H1 (cell line): ENCODE measurements at regions not wholly inside any gene's neighbourhood (a gene's known extent, or its start where the extent isn't known, plus 50 kb on each side); places are given as distances from the start of the nearest gene placed in this dataset.

Experiments used
- CTCF ChIA-PET: fragments of 300-600 bp; sonication (Branson Sonifier 250); formaldehyde crosslinking; loops from one replicate; lab custom pipeline; 2021; ENCODE audit not compliant: partially characterized antibody; lab: Charles Lee
- POLR2A ChIA-PET: fragments of 300-600 bp; sonication (Branson Sonifier 250); formaldehyde crosslinking; loops from one replicate; lab custom pipeline; 2021; ENCODE audit warnings: inconsistent platforms; ENCODE audit not compliant: partially characterized antibody; lab: Charles Lee
- DNase-seq, 2 experiments: peaks; one replicate each; pipeline versions ENCODE4 v3.0.0 to v3.0.0-alpha.2; 2010 to 2022; ENCODE audit warnings: low spot score in 2 of 2, low read depth in 1 of 2, mixed read lengths in 1 of 2
- FAIRE-seq: peaks from 2 replicates; lab custom pipeline; 2011; peaks lifted over from hg19 to GRCh38; lab: Jason Lieb, UNC
- H2AFZ ChIP-seq: 2 replicates; pipeline ENCODE4 v1.8.1; 2012; ENCODE audit warnings: low read length, inconsistent platforms
- H2AK5ac ChIP-seq: 2 replicates; pipeline ENCODE4 v1.6.1; 2013; ENCODE audit warnings: low read depth, low read length
- H2BK120ac ChIP-seq: replicated peaks from 2 replicates; pipeline ENCODE3; 2013; ENCODE audit warnings: low read depth, low read length, inconsistent platforms
- H2BK12ac ChIP-seq: 2 replicates; pipeline ENCODE4 v1.6.1; 2013; ENCODE audit warnings: low read depth, low read length
- H2BK15ac ChIP-seq: 2 replicates; pipeline ENCODE4 v1.6.1; 2013; ENCODE audit warnings: low read length
- H2BK20ac ChIP-seq: 2 replicates; pipeline ENCODE4 v1.6.1; 2013; ENCODE audit warnings: low read length
- H2BK5ac ChIP-seq: 2 replicates; pipeline ENCODE4 v1.6.1; 2013; ENCODE audit warnings: low read depth, low read length
- H3K14ac ChIP-seq: 2 replicates; pipeline ENCODE4 v1.6.1; 2013; ENCODE audit warnings: inconsistent platforms; ENCODE audit not compliant: insufficient read length
- H3K18ac ChIP-seq: 2 replicates; pipeline ENCODE4 v1.6.1; 2013; ENCODE audit warnings: low read length; ENCODE audit errors: extremely low read depth
- H3K23ac ChIP-seq: 2 replicates; pipeline ENCODE4 v1.6.1; 2013; ENCODE audit warnings: inconsistent platforms; ENCODE audit not compliant: insufficient read length
- H3K23me2 ChIP-seq: 2 replicates; pipeline ENCODE4 v1.6.1; 2013; ENCODE audit warnings: low read depth, low read length
- H3K27ac ChIP-seq: 2 replicates; pipeline ENCODE4 v1.6.1; 2011; ENCODE audit warnings: low read depth, low read length, inconsistent platforms
- H3K27me3 ChIP-seq, 4 experiments: replicated peaks in 1 of 4; 1 replicate in 1 of 4; 2 replicates in 3 of 4; pipeline versions ENCODE4 v1.6.1 to v1.8.1; 2011 to 2013; ENCODE audit warnings: low read length in 3 of 4, mild to moderate bottlenecking in 3 of 4, inconsistent platforms in 2 of 4, mixed read lengths in 2 of 4, moderate library complexity in 1 of 4; ENCODE audit not compliant: control insufficient read depth in 3 of 4, insufficient read depth in 3 of 4; ENCODE audit errors: extremely low read depth in 1 of 4
- H3K36me3 ChIP-seq, 4 experiments: 2 replicates each; pipeline versions ENCODE4 v1.6.1 to v1.8.1; 2011 to 2013; ENCODE audit warnings: mild to moderate bottlenecking in 4 of 4, low read length in 3 of 4, moderate library complexity in 2 of 4, control low read depth in 1 of 4, inconsistent platforms in 1 of 4; ENCODE audit not compliant: insufficient read depth in 4 of 4, control insufficient read depth in 2 of 4
- H3K4ac ChIP-seq: replicated peaks from 2 replicates; pipeline ENCODE3; 2013; ENCODE audit warnings: low read length, low read depth, mixed read lengths, inconsistent platforms; ENCODE audit not compliant: insufficient read length
- H3K4me1 ChIP-seq, 4 experiments: replicated peaks in 1 of 4; 1 replicate in 1 of 4; 2 replicates in 3 of 4; pipeline versions ENCODE4 v1.6.1 to v1.8.1; 2011 to 2013; ENCODE audit warnings: low read length in 3 of 4, inconsistent platforms in 2 of 4, mixed read lengths in 1 of 4; ENCODE audit not compliant: insufficient read depth in 4 of 4, control insufficient read depth in 3 of 4
- H3K4me2 ChIP-seq, 2 experiments: 2 replicates each; pipeline versions ENCODE4 v1.6.1 to v1.8.1; 2011 to 2013; ENCODE audit warnings: low read depth in 2 of 2, low read length in 2 of 2, control low read depth in 1 of 2, inconsistent platforms in 1 of 2, mild to moderate bottlenecking in 1 of 2; ENCODE audit not compliant: insufficient read depth in 1 of 2
- H3K4me3 ChIP-seq, 4 experiments: fragments of 200-600, 300-600 bp in 1 of 4; sonication (generic), shearing (Covaris generic), sonication (Bioruptor Twin) in 1 of 4; 2 replicates each; pipeline versions ENCODE4 v1.5.1 to v1.8.1; 2011 to 2016; ENCODE audit warnings: low read length in 4 of 4, low read depth in 3 of 4, control low read depth in 2 of 4, inconsistent platforms in 2 of 4, mild to moderate bottlenecking in 2 of 4, mixed read lengths in 1 of 4, moderate library complexity in 1 of 4; ENCODE audit not compliant: insufficient read depth in 2 of 4; ENCODE audit errors: extremely low read depth in 1 of 4
- H3K56ac ChIP-seq: replicated peaks from 2 replicates; pipeline ENCODE3; 2013; ENCODE audit warnings: low read depth, mild to moderate bottlenecking, mixed read lengths, low read length, inconsistent platforms; ENCODE audit not compliant: insufficient read length
- H3K79me1 ChIP-seq: 2 replicates; pipeline ENCODE4 v1.6.1; 2013; ENCODE audit warnings: low read depth, low read length, control low read depth
- H3K79me2 ChIP-seq, 2 experiments: 2 replicates each; pipeline versions ENCODE4 v1.6.1 to v1.8.1; 2012 to 2013; ENCODE audit warnings: low read length in 2 of 2, mild to moderate bottlenecking in 2 of 2, inconsistent platforms in 1 of 2; ENCODE audit not compliant: insufficient read depth in 2 of 2, control insufficient read depth in 1 of 2
- H3K9ac ChIP-seq, 4 experiments: replicated peaks in 1 of 4; 1 replicate in 1 of 4; 2 replicates in 3 of 4; pipeline versions ENCODE4 v1.6.1 to v1.8.1; 2011 to 2013; ENCODE audit warnings: low read depth in 3 of 4, low read length in 3 of 4, control low read depth in 2 of 4, mild to moderate bottlenecking in 2 of 4, moderate library complexity in 2 of 4, inconsistent platforms in 1 of 4; ENCODE audit errors: extremely low read depth in 1 of 4
- H3K9me3 ChIP-seq, 2 experiments: 2 replicates each; pipeline versions ENCODE4 v1.6.1 to v1.8.1; 2012 to 2013; ENCODE audit warnings: mild to moderate bottlenecking in 2 of 2, moderate library complexity in 2 of 2, control low read depth in 1 of 2, inconsistent platforms in 1 of 2, low read depth in 1 of 2, low read length in 1 of 2, mixed read lengths in 1 of 2; ENCODE audit not compliant: insufficient read depth in 2 of 2
- H4K20me1 ChIP-seq, 2 experiments: replicated peaks in 1 of 2; 2 replicates each; pipeline versions ENCODE3 to v1.8.1; 2011 to 2013; ENCODE audit warnings: inconsistent platforms in 2 of 2, low read length in 2 of 2, mild to moderate bottlenecking in 1 of 2; ENCODE audit not compliant: insufficient read depth in 2 of 2, control insufficient read depth in 1 of 2
- H4K5ac ChIP-seq: 2 replicates; pipeline ENCODE4 v1.6.1; 2013; ENCODE audit warnings: low read length, low read depth, mixed read lengths, inconsistent platforms; ENCODE audit not compliant: insufficient read length
- H4K8ac ChIP-seq: 2 replicates; pipeline ENCODE4 v1.8.0; 2013; ENCODE audit warnings: mild to moderate bottlenecking, moderate library complexity, low read length, inconsistent platforms; ENCODE audit not compliant: insufficient read depth; ENCODE audit errors: extremely low read depth
- H4K91ac ChIP-seq: replicated peaks from 2 replicates; pipeline ENCODE3; 2013; ENCODE audit warnings: low read length, mixed read lengths, inconsistent platforms; ENCODE audit not compliant: insufficient read length
- BRCA1 ChIP-seq: IDR thresholded peaks from 2 replicates; pipeline ENCODE4 v1.6.1; 2012; ENCODE audit warnings: low read depth, low read length, improper control_type of control experiment
- TBP ChIP-seq: IDR thresholded peaks from 2 replicates; pipeline ENCODE4 v1.6.1; 2011; ENCODE audit warnings: low read depth, low read length, improper control_type of control experiment
- WGBS, 2 experiments: shearing (Covaris generic) in 1 of 2; methylation state at CpG; one replicate each; pipeline versions ENCODE4 v1.1.6 to v1.1.7; 2013 to 2015; ENCODE audit warnings: low lambda C conversion rate in 2 of 2, mixed read lengths in 2 of 2, inconsistent platforms in 1 of 2, low coverage in 1 of 2, missing lambda C conversion rate in 1 of 2; ENCODE audit not compliant: insufficient replicate concordance in 2 of 2, insufficient coverage in 1 of 2, insufficient read length in 1 of 2; ENCODE audit errors: extremely low coverage in 1 of 2, missing lambda C conversion rate in 1 of 2; 5-methylcytosine and 5-hydroxymethylcytosine counted together

GRCh38 chr21:35568643-35569042, 491.7 kb downstream of the SETD4 start:
- H3K4me3 ChIP-seq, result no peak overlapping the region
- FAIRE-seq, result no peak
- TF ChIP-seq TBP (no peak), BRCA1 (no peak)

More at GRCh38 chr21:35568643-35569042, 491.7 kb downstream of the SETD4 start:
- no peak overlapping the region for H3K56ac ChIP-seq
- no peak overlapping the region for H3K4ac ChIP-seq
- peaks cover 3 to 7% of the 10 kb centered on the region in 2 experiments; a peak in 1 of 4 replicates for H3K9me3 ChIP-seq
- no peak overlapping the region for H4K5ac ChIP-seq
- H4K8ac ChIP-seq, result no peak overlapping the region
- no peaks in the 10 kb centered on the region for H3K79me2 ChIP-seq
- H3K14ac ChIP-seq, result no peak overlapping the region
- no peak overlapping the region for H4K91ac ChIP-seq
- no peak overlapping the region for H2BK15ac ChIP-seq
- H2BK20ac ChIP-seq, result no peak overlapping the region
- no peak overlapping the region for H3K23ac ChIP-seq
- H3K79me1 ChIP-seq, result no peaks in the 10 kb centered on the region
- H2BK5ac ChIP-seq, result no peak overlapping the region
- WGBS, 2 experiments, result 77% methylated on average over 5 of the region's 5 CpGs; no CpG with 5 or more reads in 1 of the 2 experiments
- H3K23me2 ChIP-seq, result no peaks in the 10 kb centered on the region
- H3K4me2 ChIP-seq, result no peak overlapping the region
- no peak overlapping the region for H3K9ac ChIP-seq
- no peak overlapping the region for H2BK120ac ChIP-seq
- no peaks in the 10 kb centered on the region for H3K27me3 ChIP-seq
- no peak overlapping the region for H2AK5ac ChIP-seq
- H3K36me3 ChIP-seq, result no peaks in the 10 kb centered on the region
- H3K18ac ChIP-seq, result no peak overlapping the region
- ChIA-PET POLR2A (no interaction called here), CTCF (no interaction called here)
- no peak overlapping the region for H3K27ac ChIP-seq
- no peak for DNase-seq
- no peaks in the 10 kb centered on the region for H4K20me1 ChIP-seq
- no peak overlapping the region for H2BK12ac ChIP-seq
- no peak overlapping the region for H2AFZ ChIP-seq
- no peaks in the 10 kb centered on the region; a peak in 1 of 7 replicates for H3K4me1 ChIP-seq
